Tibial nerve (tissue), 4 donors: ENCODE measurements at regions not wholly inside any gene's neighbourhood (a gene's known extent, or its start where the extent isn't known, plus 50 kb on each side); places are given as distances from the start of the nearest gene placed in this dataset.

Experiments used
- DNase-seq, 2 donors: peaks; one replicate each; pipeline ENCODE4 v3.0.0-alpha.2; 2019; ENCODE audit warnings: low spot score in 2 of 2
- H3K27ac ChIP-seq, 4 donors: fragments of 200-600 bp; sonication (generic) in 3 of 4; one replicate each; pipeline ENCODE4 v1.5.1; 2017 to 2019; ENCODE audit warnings: mild to moderate bottlenecking in 1 of 4
- H3K27me3 ChIP-seq, 2 donors: fragments of 200-600 bp; sonication (generic) in 1 of 2; one replicate each; pipeline versions ENCODE4 v1.5.1 to v1.6.0; 2017 to 2019
- H3K36me3 ChIP-seq, 3 donors: fragments of 200-600 bp; sonication (generic); one replicate each; pipeline ENCODE4 v1.5.1; 2018 to 2019
- H3K4me1 ChIP-seq, 4 donors: fragments of 200-600 bp; sonication (generic) in 3 of 4; one replicate each; pipeline ENCODE4 v1.5.1; 2017 to 2019
- H3K4me3 ChIP-seq, 4 donors: fragments of 200-600 bp; sonication (generic) in 3 of 4; one replicate each; pipeline ENCODE4 v1.5.1; 2017 to 2019; ENCODE audit warnings: mild to moderate bottlenecking in 1 of 4, moderate library complexity in 1 of 4
- H3K9me3 ChIP-seq, 4 donors: fragments of 200-600 bp; sonication (generic) in 3 of 4; one replicate each; pipeline ENCODE4 v1.5.1; 2017 to 2019
- CTCF ChIP-seq, 5 experiments: fragments of 200-600 bp in 3 of 5; fragments of 450-650 bp in 2 of 5; sonication (generic) in 3 of 5; IDR thresholded peaks; one replicate each; pipeline ENCODE4 v1.5.1; 2016 to 2019; ENCODE audit warnings: antibody characterized with exemption in 5 of 5, mild to moderate bottlenecking in 3 of 5, moderate library complexity in 2 of 5
- EP300 ChIP-seq, 2 donors: sonication (generic); formaldehyde crosslinking; IDR thresholded peaks; one replicate each; pipeline ENCODE4 v1.6.1; 2017; ENCODE audit warnings: antibody characterized with exemption in 2 of 2, mild to moderate bottlenecking in 1 of 2
- POLR2A ChIP-seq, 2 donors: fragments of 450-650 bp; IDR thresholded peaks; one replicate each; pipeline ENCODE4 v1.6.1; 2017; ENCODE audit warnings: antibody characterized with exemption in 2 of 2, mild to moderate bottlenecking in 2 of 2, moderate library complexity in 2 of 2
- WGBS, 2 donors: methylation state at CpG; one replicate each; pipeline ENCODE4 v1.1.5; 2018; 5-methylcytosine and 5-hydroxymethylcytosine counted together

GRCh38 chr10:76779796-76780301, 857.8 kb downstream of the KCNMA1 start:
- H3K4me1 ChIP-seq, result peaks cover 0 to 9% (median 3%) of the 10 kb centered on the region in 4 donors
- H3K4me3 ChIP-seq, result no peak overlapping the region
- no peaks in the 10 kb centered on the region for H3K27me3 ChIP-seq
- peak overlapping the region; percentile 27 to 86 (median 54) for H3K27ac ChIP-seq
- no peak for DNase-seq
- 49 to 53% methylated on average over 6 of the region's 6 CpGs for WGBS, 2 donors
- H3K36me3 ChIP-seq, result no peaks in the 10 kb centered on the region
- H3K9me3 ChIP-seq, result peaks cover 0 to 15% (median 0%) of the 10 kb centered on the region in 4 donors
- TF ChIP-seq EP300 (IDR thresholded peaks at IDR 0.05), result no peak
- TF ChIP-seq CTCF (IDR thresholded peaks at IDR 0.05), result no peak
- TF ChIP-seq POLR2A (IDR thresholded peaks at IDR 0.05), result no peak

GRCh38 chr10:76778914-76779795, 858.5 kb downstream of the KCNMA1 start:
- Histone ChIP-seq H3K36me3 (no peaks in the 10 kb centered on the region), H3K27ac (peak overlapping the region; percentile 27 to 86 (median 54)), H3K4me1 (peaks cover 0 to 6% (median 3%) of the 10 kb centered on the region in 4 donors), H3K27me3 (no peaks in the 10 kb centered on the region), H3K4me3 (no peak overlapping the region), H3K9me3 (peaks cover 0 to 16% (median 0%) of the 10 kb centered on the region in 4 donors)
- 32 to 33% methylated on average over 10 of the region's 10 CpGs for WGBS, 2 donors
- DNase-seq, result no peak
- TF ChIP-seq CTCF (IDR thresholded peaks at IDR 0.05) (peak in 4 of 5 experiments; percentile 8 to 45 (median 26)), POLR2A (IDR thresholded peaks at IDR 0.05) (no peak), EP300 (IDR thresholded peaks at IDR 0.05) (peak in 1 of 2 donors; percentile 68)

- DNase-seq, result no peak
- Histone ChIP-seq H3K9me3 (peaks cover 0 to 8% (median 0%) of the 10 kb centered on the region in 4 donors), H3K27ac (no peak overlapping the region), H3K36me3 (no peaks in the 10 kb centered on the region), H3K27me3 (no peaks in the 10 kb centered on the region), H3K4me1 (peaks cover 0 to 3% (median 0%) of the 10 kb centered on the region in 4 donors), H3K4me3 (no peak overlapping the region)
- TF ChIP-seq CTCF (IDR thresholded peaks at IDR 0.05), result no peak
- TF ChIP-seq EP300 (IDR thresholded peaks at IDR 0.05), result no peak
- no peak for TF ChIP-seq POLR2A (IDR thresholded peaks at IDR 0.05)
- 93 to 99% methylated on average over 4 of the region's 4 CpGs for WGBS, 2 donors
Observed at GRCh38 chr10:76774987-76775603, 862.5 kb downstream of the KCNMA1 start.

GRCh38 chr10:76769582-76769981, 868.0 kb downstream of the KCNMA1 start:
- DNase-seq, result no peak
- H3K4me3 ChIP-seq, result no peak overlapping the region
- H3K4me1 ChIP-seq, result no peaks in the 10 kb centered on the region
- no peaks in the 10 kb centered on the region for H3K9me3 ChIP-seq
- H3K36me3 ChIP-seq, result no peaks in the 10 kb centered on the region
- no peaks in the 10 kb centered on the region for H3K27me3 ChIP-seq
- H3K27ac ChIP-seq, result no peak overlapping the region
- TF ChIP-seq EP300 (IDR thresholded peaks at IDR 0.05), result no peak
- no peak for TF ChIP-seq POLR2A (IDR thresholded peaks at IDR 0.05)
- TF ChIP-seq CTCF (IDR thresholded peaks at IDR 0.05), result no peak

- no peak overlapping the region for H3K4me3 ChIP-seq
- WGBS, 2 donors, result 86 to 95% methylated on average over 2 of the region's 2 CpGs
- H3K36me3 ChIP-seq, result no peaks in the 10 kb centered on the region
- H3K4me1 ChIP-seq, result no peaks in the 10 kb centered on the region
- TF ChIP-seq CTCF (IDR thresholded peaks at IDR 0.05) (no peak), POLR2A (IDR thresholded peaks at IDR 0.05) (no peak), EP300 (IDR thresholded peaks at IDR 0.05) (no peak)
- H3K9me3 ChIP-seq, result no peaks in the 10 kb centered on the region
- H3K27ac ChIP-seq, result no peak overlapping the region
- no peak for DNase-seq
- H3K27me3 ChIP-seq, result no peaks in the 10 kb centered on the region
Observed at GRCh38 chr10:76769161-76769560, 868.4 kb downstream of the KCNMA1 start.
